Colonic mucosa (tissue), 4 donors: ENCODE measurements at regions not wholly inside any gene's neighbourhood (a gene's known extent, or its start where the extent isn't known, plus 50 kb on each side); places are given as distances from the start of the nearest gene placed in this dataset.

Experiments used
- DNase-seq: peaks from one replicate; pipeline ENCODE4 v3.0.0-alpha.2; 2020
- H3K27ac ChIP-seq: fragments of 200-600 bp; one replicate; pipeline ENCODE4 v1.8.0; 2021
- H3K27me3 ChIP-seq: fragments of 200-600 bp; one replicate; pipeline ENCODE4 v1.8.0; 2021
- H3K36me3 ChIP-seq: fragments of 200-600 bp; one replicate; pipeline ENCODE4 v1.8.0; 2021
- H3K4me1 ChIP-seq: fragments of 200-600 bp; one replicate; pipeline ENCODE4 v1.8.0; 2021; ENCODE audit warnings: mild to moderate bottlenecking
- H3K4me3 ChIP-seq: fragments of 200-600 bp; one replicate; pipeline ENCODE4 v1.8.0; 2021
- H3K9ac ChIP-seq, 2 donors: one replicate each; pipeline ENCODE4 v1.7.0; 2013; ENCODE audit warnings: control low read depth in 2 of 2, low read depth in 2 of 2, low read length in 2 of 2
- H3K9me3 ChIP-seq: fragments of 200-600 bp; one replicate; pipeline ENCODE4 v1.8.0; 2021
- CTCF ChIP-seq: fragments of 200-600 bp; IDR thresholded peaks from one replicate; pipeline ENCODE4 v1.8.0; 2022; ENCODE audit warnings: antibody characterized with exemption, mild to moderate bottlenecking
- intact Hi-C: fragments of 100-400 bp; cut with DNase I; formaldehyde crosslinking; loops from one replicate; pipeline ENCODE4 v1.14.1; 2022
- donor health status: healthy.
- donor health status: DM: no; HTN: no; CAD: no.
- donor health status: DM: no; HTN: no; CAD: no.

DNA sequence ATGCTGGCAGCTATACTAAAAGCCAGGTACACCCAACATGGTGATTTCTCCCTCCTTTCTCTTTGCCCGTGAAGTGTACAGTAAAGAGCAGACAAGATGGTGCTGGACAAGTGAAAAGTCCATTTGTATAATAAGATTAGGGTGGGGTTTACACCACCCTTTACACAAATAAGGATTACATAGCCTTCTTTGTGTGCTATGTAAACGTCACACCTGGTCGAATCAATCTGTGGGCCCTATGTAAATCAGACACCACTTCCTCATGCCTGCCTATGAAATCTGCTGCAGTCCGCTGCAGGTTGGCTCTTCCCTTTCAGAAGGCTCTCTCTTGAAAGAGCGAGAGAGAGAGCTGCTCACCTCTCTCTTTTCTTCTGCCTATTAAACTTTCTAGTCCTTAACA is 1054.3 kb upstream of the SLC39A10 start:
- DNase-seq: no peak
- TF ChIP-seq CTCF: no peak
- Histone ChIP-seq H3K9ac (no peak overlapping the region), H3K27ac (no peak overlapping the region), H3K4me3 (no peak overlapping the region), H3K4me1 (no peaks in the 10 kb centered on the region), H3K9me3 (no peaks in the 10 kb centered on the region), H3K27me3 (no peaks in the 10 kb centered on the region), H3K36me3 (no peaks in the 10 kb centered on the region)
- intact Hi-C loops: no loop called here

GRCh38 chr2:194591192-194591591 is 1065.8 kb upstream of the SLC39A10 start:
- no peaks in the 10 kb centered on the region for H3K36me3 ChIP-seq
- H3K4me1 ChIP-seq: no peaks in the 10 kb centered on the region
- TF ChIP-seq CTCF: no peak
- intact Hi-C loops: no loop called here
- no peak overlapping the region for H3K4me3 ChIP-seq
- no peak for DNase-seq
- no peaks in the 10 kb centered on the region for H3K9me3 ChIP-seq
- no peak overlapping the region for H3K27ac ChIP-seq
- H3K9ac ChIP-seq: no peak overlapping the region
- no peaks in the 10 kb centered on the region for H3K27me3 ChIP-seq

- H3K27me3 ChIP-seq: no peaks in the 10 kb centered on the region
- DNase-seq: no peak
- intact Hi-C loops: no loop called here
- H3K4me1 ChIP-seq: no peaks in the 10 kb centered on the region
- no peak overlapping the region for H3K9ac ChIP-seq
- no peak overlapping the region for H3K4me3 ChIP-seq
- no peaks in the 10 kb centered on the region for H3K36me3 ChIP-seq
- TF ChIP-seq CTCF: no peak
- H3K27ac ChIP-seq: no peak overlapping the region
- no peaks in the 10 kb centered on the region for H3K9me3 ChIP-seq
Measured at GRCh38 chr2:194587739-194588270, 1069.2 kb upstream of the SLC39A10 start.

DNA sequence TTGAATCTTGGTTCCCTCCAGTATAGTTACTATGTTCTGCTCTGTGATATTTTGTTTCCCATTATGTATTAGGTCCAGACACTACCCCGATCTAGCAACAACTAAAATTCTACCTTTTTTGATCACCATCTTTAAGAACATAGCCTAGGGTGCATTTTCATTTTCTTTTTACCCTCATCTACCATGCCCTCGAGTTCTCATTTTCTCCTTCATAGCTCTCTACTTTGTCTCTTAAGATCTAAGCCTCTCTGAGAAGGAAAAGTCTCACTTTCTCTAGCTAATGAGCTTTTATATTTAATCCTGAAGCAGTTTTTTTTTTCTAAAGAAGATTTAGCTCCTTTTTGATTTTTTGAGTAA is 1089.4 kb upstream of the SLC39A10 start:
- Histone ChIP-seq H3K36me3 (no peaks in the 10 kb centered on the region), H3K4me1 (no peaks in the 10 kb centered on the region), H3K4me3 (no peak overlapping the region), H3K9ac (no peak overlapping the region), H3K27ac (no peak overlapping the region), H3K27me3 (no peaks in the 10 kb centered on the region), H3K9me3 (no peaks in the 10 kb centered on the region)
- intact Hi-C loops: no loop called here
- TF ChIP-seq CTCF: no peak
- DNase-seq: no peak

DNA sequence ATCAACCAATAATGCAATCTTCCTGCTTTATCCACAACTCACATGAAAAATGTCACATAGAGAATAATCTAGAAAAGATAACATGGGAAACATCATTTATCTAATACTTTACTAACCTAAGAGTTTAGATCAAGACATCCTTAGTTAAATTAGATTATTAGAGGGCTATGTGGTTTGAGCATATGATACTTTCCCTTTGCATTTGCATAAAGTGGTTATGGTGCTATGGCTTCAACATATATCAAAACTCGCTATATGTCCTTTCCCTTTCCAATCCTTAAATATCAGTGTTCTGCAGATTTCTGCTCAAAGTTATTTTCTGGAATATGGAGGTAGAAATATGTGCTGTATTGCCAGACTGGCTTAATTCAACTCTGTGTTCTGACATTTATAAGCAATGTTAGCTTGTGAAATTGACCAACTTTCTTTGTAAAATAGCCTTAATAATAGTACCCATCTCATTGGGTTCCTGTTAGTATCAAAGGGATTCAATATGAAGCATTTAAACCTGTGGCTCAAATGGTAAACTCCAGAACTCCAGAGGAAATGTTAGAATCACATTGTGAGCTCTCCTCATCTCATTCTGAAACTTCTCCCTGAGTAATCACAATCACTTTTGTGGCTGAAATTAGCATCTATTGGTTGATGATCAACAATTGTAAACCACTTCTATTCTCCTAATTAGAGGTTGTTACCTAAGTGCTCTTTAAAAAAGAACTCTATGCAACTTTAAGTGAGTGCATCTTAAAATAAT is 1089.9 kb upstream of the SLC39A10 start:
- TF ChIP-seq CTCF: no peak
- no peak for DNase-seq
- intact Hi-C loops: no loop called here
- H3K9me3 ChIP-seq: no peaks in the 10 kb centered on the region
- no peaks in the 10 kb centered on the region for H3K27me3 ChIP-seq
- no peaks in the 10 kb centered on the region for H3K36me3 ChIP-seq
- no peaks in the 10 kb centered on the region for H3K4me1 ChIP-seq
- no peak overlapping the region for H3K4me3 ChIP-seq
- no peak overlapping the region for H3K9ac ChIP-seq
- no peak overlapping the region for H3K27ac ChIP-seq
